GM10248 (cell line): ENCODE measurements at regions not wholly inside any gene's neighbourhood (a gene's known extent, or its start where the extent isn't known, plus 50 kb on each side); places are given as distances from the start of the nearest gene placed in this dataset.
"Not testable (repeated sequence)": the region's sequence is repeated elsewhere in the genome, so short reads cannot be mapped to it uniquely, and the experiment has no call there.

Experiments
- CTCF ChIA-PET: fragments of 300-600 bp; sonication (Branson Sonifier 250); formaldehyde crosslinking; extraction: SDS; loops from one replicate; lab custom pipeline; 2021; ENCODE audit warnings: antibody characterized with exemption; lab: Yijun Ruan, JAX
- POLR2A ChIA-PET: fragments of 350-650 bp; sonication (Branson Sonifier 250); formaldehyde crosslinking; extraction: SDS; loops from one replicate; lab custom pipeline; 2020; ENCODE audit warnings: antibody characterized with exemption; lab: Yijun Ruan, JAX
- DNase-seq: peaks from one replicate; pipeline ENCODE4 v3.0.0; 2012; ENCODE audit errors: extremely low spot score
- CTCF ChIP-seq: IDR thresholded peaks from 2 replicates; pipeline ENCODE4 v1.5.1; 2012; ENCODE audit warnings: mild to moderate bottlenecking, low read depth; ENCODE audit errors: extremely low read depth, missing control alignments, control extremely low read depth

- ChIA-PET POLR2A (no interaction called here), CTCF (interaction anchor here (0.7 to 3.0 kb wide), 4 partner anchors 24 to 154 kb away, joined by 3 to 21 read pairs (median 4); no protein-coding TSS in a partner anchor)
- peak; percentile 42 for TF ChIP-seq CTCF
- peak; percentile 6 for DNase-seq
Measured at GRCh38 chr14:106442857-106443256, 916.5 kb downstream of the TMEM121 start.

DNA sequence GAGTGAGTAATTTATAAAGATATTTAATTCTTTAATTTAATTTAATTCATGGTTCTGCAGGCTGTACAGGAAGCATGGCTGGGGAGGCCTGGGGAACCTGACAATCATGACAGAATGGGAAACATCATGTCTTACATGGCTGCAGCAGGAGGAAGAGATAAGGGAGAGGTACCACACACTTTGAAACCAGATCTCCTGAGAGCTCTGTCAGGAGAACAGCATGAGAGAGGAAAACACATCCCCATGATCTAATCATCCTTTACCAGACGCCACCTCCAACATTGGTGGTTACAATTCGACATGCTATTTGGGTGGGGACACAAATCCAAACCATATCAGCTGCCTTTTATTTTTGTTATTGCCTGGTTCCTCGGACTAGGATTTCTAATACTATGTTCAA is 928.6 kb downstream of the TMEM121 start:
- no peak for DNase-seq
- ChIA-PET CTCF (interaction anchor here (0.9 to 2.8 kb wide), 3 partner anchors 38 to 82 kb away, joined by 3 to 14 read pairs (median 3); no protein-coding TSS in a partner anchor), POLR2A (no interaction called here)
- TF ChIP-seq CTCF: no peak

GRCh38 chr14:106459971-106460730 is 933.8 kb downstream of the TMEM121 start:
- DNase-seq: peak; percentile 38

DNA sequence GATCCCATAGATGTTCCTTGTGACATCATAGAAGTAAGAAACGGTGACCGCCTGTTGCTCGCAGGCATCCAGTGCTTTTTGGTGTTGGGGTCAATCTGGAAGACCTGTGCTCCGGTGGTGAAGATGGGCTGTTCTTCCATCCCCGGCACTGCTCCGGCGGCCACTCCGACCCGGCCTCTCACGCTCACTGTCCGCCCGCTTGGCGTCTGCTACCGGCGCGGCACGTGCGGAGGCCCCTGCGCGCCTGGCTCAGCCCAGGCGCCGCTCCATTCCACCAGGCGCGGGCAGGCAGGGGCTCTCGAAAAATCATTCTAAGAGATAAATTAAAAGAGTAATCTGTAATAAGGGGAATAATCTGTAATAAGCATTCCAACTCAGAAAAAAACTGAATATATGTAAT is 934.5 kb downstream of the TMEM121 start:
- ChIA-PET CTCF (interaction anchor here (1.1 to 1.7 kb wide), 2 partner anchors 24 to 25 kb away, joined by 3 to 4 read pairs; no protein-coding TSS in a partner anchor), POLR2A (no interaction called here)
- DNase-seq: no peak
- TF ChIP-seq CTCF: no peak

More at GRCh38 chr14:106459971-106460730, 933.8 kb downstream of the TMEM121 start:
- ChIA-PET CTCF (no interaction called here), POLR2A (no interaction called here)
- TF ChIP-seq CTCF: peak; percentile 9

DNA sequence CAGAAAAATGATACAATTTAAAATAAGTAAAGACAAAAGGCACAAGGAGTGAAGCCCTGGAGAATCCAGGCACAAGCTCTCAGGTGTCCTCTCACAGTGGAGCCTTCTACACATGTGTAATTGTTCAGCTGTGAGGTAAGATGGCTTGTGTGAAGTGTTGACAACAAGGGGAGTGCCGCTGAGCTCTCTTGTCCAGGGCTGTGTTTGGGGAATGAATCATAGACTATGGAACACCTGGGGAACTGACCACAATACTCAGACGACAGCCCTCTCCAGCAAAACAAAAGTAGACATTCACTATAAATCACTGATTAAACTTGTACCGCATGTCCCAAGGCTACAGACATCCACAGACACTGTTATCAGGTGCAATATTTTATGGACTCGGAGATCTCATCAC is 940.1 kb downstream of the TMEM121 start:
- CTCF ChIA-PET: interaction anchor here (1.0 to 15.1 kb wide), 9 partner anchors 10 to 226 kb away, joined by 3 to 210 read pairs (median 5); no protein-coding TSS in a partner anchor
- DNase-seq, POLR2A ChIA-PET: not testable (repeated sequence)

- DNase-seq, POLR2A ChIA-PET: not testable (repeated sequence)
- CTCF ChIA-PET: interaction anchor here (0.8 to 15.1 kb wide), 21 partner anchors 11 to 259 kb away, joined by 3 to 210 read pairs (median 4); no protein-coding TSS in a partner anchor
Measured at GRCh38 chr14:106468869-106469268, 942.5 kb downstream of the TMEM121 start.

GRCh38 chr14:106470028-106470427 is 943.6 kb downstream of the TMEM121 start:
- CTCF ChIA-PET: interaction anchor here (0.8 to 15.1 kb wide), 12 partner anchors 8 to 94 kb away, joined by 3 to 210 read pairs (median 4); no protein-coding TSS in a partner anchor
- DNase-seq, POLR2A ChIA-PET: not testable (repeated sequence)

DNA sequence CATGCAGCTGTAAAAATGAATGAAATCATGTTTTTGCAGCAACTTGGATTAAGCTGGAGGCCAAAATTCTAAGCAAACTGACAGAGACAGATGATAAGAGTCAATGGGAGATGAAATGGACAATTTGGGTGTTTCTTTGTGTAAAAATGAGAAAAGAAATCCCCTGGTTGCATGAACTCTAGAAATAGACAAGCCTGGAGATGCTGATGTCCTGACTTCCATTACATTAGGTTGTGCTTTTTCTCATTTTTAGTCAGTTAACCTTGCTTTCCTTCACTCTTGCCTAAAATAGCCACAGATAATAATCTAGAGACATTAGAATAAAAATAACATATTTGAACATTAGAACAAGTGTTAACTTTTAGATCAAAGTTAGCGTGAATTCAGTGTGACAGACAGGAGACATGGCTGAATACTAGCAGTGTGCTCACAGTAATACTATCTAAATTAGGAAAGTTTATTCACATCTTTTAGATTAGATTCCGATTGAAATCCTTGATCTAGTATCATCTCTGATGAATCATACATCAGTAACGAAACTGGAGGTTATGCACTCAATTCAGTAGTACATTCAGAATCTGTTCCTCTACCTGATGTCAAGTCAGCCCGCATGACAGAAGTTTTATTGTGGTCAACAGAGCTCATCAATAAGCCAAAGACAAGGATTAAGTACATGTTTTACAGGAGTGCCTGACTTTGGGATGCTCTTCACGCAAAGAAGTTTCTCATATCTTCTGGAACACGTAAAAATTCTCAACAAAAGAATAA is 948.1 kb downstream of the TMEM121 start:
- CTCF ChIA-PET: interaction anchor here (1.2 to 15.1 kb wide), 4 partner anchors 17 to 144 kb away, joined by 4 to 210 read pairs (median 10); no protein-coding TSS in a partner anchor
- DNase-seq, POLR2A ChIA-PET: not testable (repeated sequence)

DNA sequence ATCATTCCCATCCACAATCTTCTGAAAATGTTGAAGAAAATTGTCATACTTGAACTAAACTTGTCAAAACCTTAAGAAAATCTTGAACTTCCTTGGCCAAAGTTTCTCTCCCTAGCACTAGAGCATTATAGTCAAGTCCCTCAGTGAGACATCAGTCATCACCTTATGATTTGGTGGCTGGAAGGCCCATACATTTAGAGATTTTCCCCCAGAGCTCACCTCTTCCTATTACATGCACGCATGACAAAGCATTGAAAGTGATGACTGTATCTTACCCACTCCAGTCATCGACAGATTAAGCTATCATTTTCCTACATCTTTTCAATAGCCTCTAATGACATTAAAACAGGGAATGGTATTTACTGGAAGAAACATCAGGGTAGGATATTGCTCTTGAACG is 948.8 kb downstream of the TMEM121 start:
- DNase-seq, POLR2A ChIA-PET: not testable (repeated sequence)
- CTCF ChIA-PET: interaction anchor here (1.2 to 15.1 kb wide), 4 partner anchors 55 to 143 kb away, joined by 3 to 210 read pairs (median 8); no protein-coding TSS in a partner anchor

- POLR2A ChIA-PET, DNase-seq: not testable (repeated sequence)
- CTCF ChIA-PET: interaction anchor here (0.7 to 15.1 kb wide), 8 partner anchors 8 to 80 kb away, joined by 3 to 210 read pairs (median 4); no protein-coding TSS in a partner anchor
Measured at GRCh38 chr14:106477600-106477999, 951.2 kb downstream of the TMEM121 start.

- DNase-seq, POLR2A ChIA-PET: not testable (repeated sequence)
- CTCF ChIA-PET: interaction anchor here (1.2 kb wide), 1 partner anchor 62 kb away, joined by 3 read pairs; no protein-coding TSS in a partner anchor
Measured at GRCh38 chr14:106480287-106480686, 953.9 kb downstream of the TMEM121 start.

DNA sequence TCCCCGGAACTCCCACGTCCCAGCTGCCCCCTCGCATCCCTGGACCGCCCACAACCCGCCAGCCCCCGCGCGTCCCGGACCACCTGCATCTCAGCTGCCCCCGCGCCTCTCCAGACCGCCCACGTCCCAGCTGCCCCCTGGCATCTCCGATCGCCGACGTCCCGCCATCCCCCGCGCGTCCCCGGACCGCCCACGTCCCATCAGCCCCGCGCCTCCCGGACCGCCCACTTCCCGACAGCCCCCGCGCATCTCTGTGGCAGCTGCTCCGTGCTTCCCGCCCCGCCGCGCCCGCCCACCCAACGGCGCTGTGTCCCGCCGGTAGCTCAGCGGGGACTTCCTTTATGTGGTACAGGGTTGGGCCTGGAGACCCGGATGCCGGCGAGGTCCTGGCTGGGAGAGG is 955.8 kb downstream of the TMEM121 start:
- DNase-seq, CTCF ChIA-PET: not testable (repeated sequence)
- POLR2A ChIA-PET: interaction anchor here (0.6 kb wide), 1 partner anchor 13 kb away, joined by 4 read pairs; no protein-coding TSS in a partner anchor
